GM12801 (cell line): ENCODE measurements at regions not wholly inside any gene's neighbourhood (a gene's known extent, or its start where the extent isn't known, plus 50 kb on each side); places are given as distances from the start of the nearest gene placed in this dataset.

ENCODE experiments used
- CTCF ChIP-seq: IDR thresholded peaks from one replicate; pipeline ENCODE4 v1.5.1; 2011; ENCODE audit warnings: control low read depth; ENCODE audit not compliant: insufficient read length; ENCODE audit errors: extremely low read depth

GRCh38 chr13:31914843-31915242 lies 116.7 kb upstream of the FRY start:
- no peak for TF ChIP-seq CTCF

- TF ChIP-seq CTCF = no peak
Observed at GRCh38 chr13:31918707-31919106, 112.9 kb upstream of the FRY start.

- no peak for TF ChIP-seq CTCF
Observed at GRCh38 chr13:31919241-31919640, 112.3 kb upstream of the FRY start.

GRCh38 chr13:31919971-31920726 lies 111.4 kb upstream of the FRY start:
- TF ChIP-seq CTCF = no peak

GRCh38 chr13:31920727-31921100 lies 110.9 kb upstream of the FRY start:
- TF ChIP-seq CTCF = no peak

GRCh38 chr13:31922724-31923123 lies 108.8 kb upstream of the FRY start:
- no peak for TF ChIP-seq CTCF

GRCh38 chr13:31923134-31923763 lies 108.3 kb upstream of the FRY start:
- no peak for TF ChIP-seq CTCF
